ENCODE measurements at regions not wholly inside any gene's neighbourhood (a gene's known extent, or its start where the extent isn't known, plus 50 kb on each side); places are given as distances from the start of the nearest gene placed in this dataset.
"Not testable (repeated sequence)": the region's sequence is repeated elsewhere in the genome, so short reads cannot be mapped to it uniquely, and the experiment has no call there.

DNA sequence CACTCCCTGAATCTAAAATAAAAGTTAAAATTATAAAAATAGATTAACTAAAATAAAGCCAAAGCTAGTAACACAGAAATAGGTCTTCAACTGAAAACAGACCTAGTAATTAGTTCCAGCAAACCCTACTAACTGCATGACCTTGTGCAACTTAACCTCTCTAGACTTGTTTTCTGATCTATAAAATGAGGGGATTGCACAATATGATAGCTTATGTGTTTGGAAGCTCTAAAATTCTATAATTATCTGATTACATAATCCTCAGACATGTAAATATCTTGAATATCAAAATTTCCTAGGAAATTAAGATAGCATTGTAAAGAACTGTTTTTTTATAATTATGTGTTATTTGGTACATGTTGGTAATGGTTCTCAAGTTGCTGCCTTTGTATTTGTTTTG, 144.1 kb upstream of the GRIP1 start:
- Histone ChIP-seq H3K36me3 (ENCODE audit: control insufficient read depth, insufficient read depth, low read length) (no peaks in the 10 kb centered on the region), H3K4me3 (ENCODE audit: low read length) (no peak overlapping the region), H3K27me3 (ENCODE audit: control insufficient read depth, insufficient read depth, low read length) (no peaks in the 10 kb centered on the region), H3K27ac (ENCODE audit: low read length) (no peak overlapping the region), H3K4me1 (ENCODE audit: control insufficient read depth, insufficient read depth, low read length) (peaks cover 9% of the 10 kb centered on the region), H3K9me3 (ENCODE audit: control insufficient read depth, insufficient read depth, low read length) (no peaks in the 10 kb centered on the region)
- intact Hi-C loops (cut with micrococcal nuclease) = no loop called here
- no peak overlapping the region for H3K27ac Mint-ChIP-seq
- DNase-seq = no peak
- H3K36me3 Mint-ChIP-seq = no peaks in the 10 kb centered on the region
- TF ChIP-seq, protein P1, sequence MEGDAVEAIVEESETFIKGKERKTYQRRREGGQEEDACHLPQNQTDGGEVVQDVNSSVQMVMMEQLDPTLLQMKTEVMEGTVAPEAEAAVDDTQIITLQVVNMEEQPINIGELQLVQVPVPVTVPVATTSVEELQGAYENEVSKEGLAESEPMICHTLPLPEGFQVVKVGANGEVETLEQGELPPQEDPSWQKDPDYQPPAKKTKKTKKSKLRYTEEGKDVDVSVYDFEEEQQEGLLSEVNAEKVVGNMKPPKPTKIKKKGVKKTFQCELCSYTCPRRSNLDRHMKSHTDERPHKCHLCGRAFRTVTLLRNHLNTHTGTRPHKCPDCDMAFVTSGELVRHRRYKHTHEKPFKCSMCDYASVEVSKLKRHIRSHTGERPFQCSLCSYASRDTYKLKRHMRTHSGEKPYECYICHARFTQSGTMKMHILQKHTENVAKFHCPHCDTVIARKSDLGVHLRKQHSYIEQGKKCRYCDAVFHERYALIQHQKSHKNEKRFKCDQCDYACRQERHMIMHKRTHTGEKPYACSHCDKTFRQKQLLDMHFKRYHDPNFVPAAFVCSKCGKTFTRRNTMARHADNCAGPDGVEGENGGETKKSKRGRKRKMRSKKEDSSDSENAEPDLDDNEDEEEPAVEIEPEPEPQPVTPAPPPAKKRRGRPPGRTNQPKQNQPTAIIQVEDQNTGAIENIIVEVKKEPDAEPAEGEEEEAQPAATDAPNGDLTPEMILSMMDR (IDR thresholded peaks at IDR 0.05) = no peak
- H3K4me3 Mint-ChIP-seq = no peak overlapping the region
- H3K4me1 Mint-ChIP-seq = peaks cover 0 to 9% of the 10 kb centered on the region in 2 donors
- H3K27me3 Mint-ChIP-seq (ENCODE audit: low read depth in 2 of 2) = no peaks in the 10 kb centered on the region
- H3K9me3 Mint-ChIP-seq = no peaks in the 10 kb centered on the region
- no peak for ATAC-seq

GRCh38 chr12:66823857-66824570, 145.1 kb upstream of the GRIP1 start:
- no peak overlapping the region for H3K27ac Mint-ChIP-seq
- no peaks in the 10 kb centered on the region for H3K36me3 Mint-ChIP-seq

GRCh38 chr12:66825921-66826320, 147.0 kb upstream of the GRIP1 start:
- H3K4me3 Mint-ChIP-seq; H3K27me3 Mint-ChIP-seq (ENCODE audit: low read depth in 2 of 2); ATAC-seq; DNase-seq; H3K36me3 Mint-ChIP-seq; intact Hi-C loops (cut with micrococcal nuclease); H3K27me3 ChIP-seq (ENCODE audit: control insufficient read depth, insufficient read depth, low read length); H3K4me3 ChIP-seq (ENCODE audit: low read length); H3K36me3 ChIP-seq (ENCODE audit: control insufficient read depth, insufficient read depth, low read length); H3K27ac Mint-ChIP-seq; H3K27ac ChIP-seq (ENCODE audit: low read length); H3K9me3 Mint-ChIP-seq; H3K9me3 ChIP-seq (ENCODE audit: control insufficient read depth, insufficient read depth, low read length): not testable (repeated sequence)
- H3K4me1 Mint-ChIP-seq = peaks cover 21 to 33% of the 10 kb centered on the region in 2 donors
- peaks cover 33% of the 10 kb centered on the region for H3K4me1 ChIP-seq (ENCODE audit: control insufficient read depth, insufficient read depth, low read length)
- WGBS (ENCODE audit: insufficient coverage) = 100% methylated on average over 1 of the region's 2 CpGs

More at GRCh38 chr12:66823857-66824570, 145.1 kb upstream of the GRIP1 start:
- Histone ChIP-seq H3K9me3 (ENCODE audit: control insufficient read depth, insufficient read depth, low read length) (no peaks in the 10 kb centered on the region), H3K27ac (ENCODE audit: low read length) (no peak overlapping the region), H3K4me1 (ENCODE audit: control insufficient read depth, insufficient read depth, low read length) (peaks cover 16% of the 10 kb centered on the region), H3K27me3 (ENCODE audit: control insufficient read depth, insufficient read depth, low read length) (no peaks in the 10 kb centered on the region), H3K36me3 (ENCODE audit: control insufficient read depth, insufficient read depth, low read length) (no peaks in the 10 kb centered on the region), H3K4me3 (ENCODE audit: low read length) (no peak overlapping the region)
- intact Hi-C loops (cut with micrococcal nuclease) = no loop called here
- Mint-ChIP-seq H3K4me3 (no peak overlapping the region), H3K9me3 (no peaks in the 10 kb centered on the region), H3K27me3 (ENCODE audit: low read depth in 2 of 2) (no peaks in the 10 kb centered on the region), H3K4me1 (peaks cover 6 to 18% of the 10 kb centered on the region in 2 donors)
- WGBS (ENCODE audit: insufficient coverage) = 100% methylated on average over 4 of the region's 5 CpGs
- ATAC-seq (no peak), DNase-seq (no peak)
- TF ChIP-seq, protein P1 (IDR thresholded peaks at IDR 0.05) = no peak

DNA sequence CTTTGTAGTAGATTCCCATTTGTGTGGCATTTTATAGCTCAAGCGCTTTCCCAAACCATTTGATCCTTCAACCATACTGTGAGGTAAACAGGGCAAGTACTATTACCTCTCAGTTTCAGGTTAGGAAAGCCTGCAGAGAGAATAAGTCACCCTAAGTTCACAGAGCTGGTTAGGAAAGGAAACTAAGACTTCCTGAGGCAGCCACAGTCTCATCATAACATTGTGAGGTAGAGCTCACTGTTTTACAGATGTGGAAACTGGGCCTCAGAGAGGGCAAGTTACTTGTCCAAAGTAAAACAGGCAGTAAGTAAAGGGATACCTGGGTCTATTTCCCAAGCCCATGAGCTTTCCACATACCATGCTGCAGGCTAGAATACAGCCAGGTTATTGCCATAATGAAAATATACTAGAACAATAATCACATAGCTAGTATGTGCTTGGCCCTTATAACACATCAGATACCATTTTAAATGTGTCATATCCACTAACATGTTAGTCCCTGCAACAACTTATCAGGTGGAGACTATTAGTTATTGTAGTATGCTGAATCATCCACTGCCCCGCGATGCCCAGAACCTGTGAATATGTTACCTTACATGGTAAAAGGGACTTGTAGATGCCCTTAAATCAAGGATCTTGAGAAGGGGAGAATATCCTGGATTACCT, 150.9 kb upstream of the GRIP1 start:
- H3K27me3 Mint-ChIP-seq (ENCODE audit: low read depth in 2 of 2) = no peaks in the 10 kb centered on the region
- peak in 1 of 2 donors; percentile 47 for DNase-seq
- TF ChIP-seq, protein P1 (IDR thresholded peaks at IDR 0.05) = no peak
- Histone ChIP-seq H3K27ac (ENCODE audit: low read length) (peak overlapping the region; percentile 61), H3K27me3 (ENCODE audit: control insufficient read depth, insufficient read depth, low read length) (no peaks in the 10 kb centered on the region), H3K36me3 (ENCODE audit: control insufficient read depth, insufficient read depth, low read length) (no peaks in the 10 kb centered on the region), H3K4me1 (ENCODE audit: control insufficient read depth, insufficient read depth, low read length) (peaks cover 35% of the 10 kb centered on the region), H3K9me3 (ENCODE audit: control insufficient read depth, insufficient read depth, low read length) (no peaks in the 10 kb centered on the region), H3K4me3 (ENCODE audit: low read length) (no peak overlapping the region)
- intact Hi-C loops (cut with micrococcal nuclease) = no loop called here
- 24% methylated on average over 3 of the region's 3 CpGs for WGBS (ENCODE audit: insufficient coverage)
- no peaks in the 10 kb centered on the region for H3K36me3 Mint-ChIP-seq
- H3K4me1 Mint-ChIP-seq = peaks cover 30 to 44% of the 10 kb centered on the region in 2 donors
- ATAC-seq = peak; percentile 81 to 92 (median 87)
- H3K27ac Mint-ChIP-seq = peak overlapping the region; percentile 82 to 88
- peak overlapping the region; percentile 78 for H3K4me3 Mint-ChIP-seq
- H3K9me3 Mint-ChIP-seq = no peaks in the 10 kb centered on the region
